ENCODE measurements at regions not wholly inside any gene's neighbourhood (a gene's known extent, or its start where the extent isn't known, plus 50 kb on each side); places are given as distances from the start of the nearest gene placed in this dataset.

DNA sequence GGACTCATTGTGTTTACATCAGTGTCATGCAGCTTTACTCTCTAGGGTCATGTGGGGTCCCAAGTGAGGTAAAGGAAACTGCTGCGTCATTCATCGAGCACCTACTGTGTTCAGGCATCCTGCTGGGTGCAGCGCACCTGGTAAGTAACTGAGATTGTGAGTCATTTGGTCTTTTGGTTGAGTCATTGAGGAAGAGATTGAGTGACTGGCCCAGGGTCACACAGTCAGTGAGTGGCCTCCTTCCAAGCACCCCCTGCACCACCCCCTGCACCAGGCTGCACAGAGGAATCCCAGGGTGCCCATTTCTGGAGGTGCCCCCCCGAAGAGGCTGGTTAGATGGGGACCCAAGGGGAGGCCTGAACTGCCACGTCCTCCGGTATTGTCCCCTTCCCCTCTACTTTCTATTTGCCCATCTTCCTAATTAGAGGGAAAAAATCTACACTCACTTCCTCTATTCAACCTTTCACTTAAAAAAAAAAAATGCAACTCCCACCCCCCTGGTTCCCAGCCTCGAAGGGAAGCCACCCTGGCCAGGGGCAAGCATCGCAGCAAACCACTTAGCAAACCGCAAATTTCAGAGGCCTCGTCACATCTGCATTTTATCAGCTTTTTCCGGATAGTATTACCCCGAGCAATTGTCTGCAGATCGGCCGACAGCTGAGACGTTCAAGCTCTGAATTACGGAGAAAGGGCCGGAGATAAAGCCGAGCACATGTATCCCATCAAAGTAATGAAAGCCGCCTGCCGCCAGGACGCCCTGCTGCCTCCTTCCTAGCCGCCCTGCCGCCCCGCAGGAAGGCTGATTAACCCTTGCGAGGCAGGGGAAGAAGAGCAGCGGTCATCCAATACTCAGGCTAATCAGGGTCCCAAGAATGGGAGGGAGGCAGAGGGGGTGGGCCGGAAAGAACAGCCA lies 96.3 kb upstream of the MSX1 start (continued):
- TF ChIP-seq, protein P1, sequence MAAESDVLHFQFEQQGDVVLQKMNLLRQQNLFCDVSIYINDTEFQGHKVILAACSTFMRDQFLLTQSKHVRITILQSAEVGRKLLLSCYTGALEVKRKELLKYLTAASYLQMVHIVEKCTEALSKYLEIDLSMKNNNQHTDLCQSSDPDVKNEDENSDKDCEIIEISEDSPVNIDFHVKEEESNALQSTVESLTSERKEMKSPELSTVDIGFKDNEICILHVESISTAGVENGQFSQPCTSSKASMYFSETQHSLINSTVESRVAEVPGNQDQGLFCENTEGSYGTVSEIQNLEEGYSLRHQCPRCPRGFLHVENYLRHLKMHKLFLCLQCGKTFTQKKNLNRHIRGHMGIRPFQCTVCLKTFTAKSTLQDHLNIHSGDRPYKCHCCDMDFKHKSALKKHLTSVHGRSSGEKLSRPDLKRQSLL (tag by site-specific recombination; IDR thresholded peaks at IDR 0.05), result no peak
- TF ChIP-seq YY1 (tag by site-specific recombination; IDR thresholded peaks at IDR 0.05) (no peak), ZNF416 (tag by site-specific recombination; IDR thresholded peaks at IDR 0.05) (no peak), ZSCAN23 (tag by site-specific recombination; IDR thresholded peaks at IDR 0.05) (no peak), ZNF114 (tag by site-specific recombination; IDR thresholded peaks at IDR 0.05) (no peak), SCRT1 (tag by site-specific recombination; IDR thresholded peaks at IDR 0.05; ENCODE audit: borderline replicate concordance) (no peak), ZNF658 (tag by site-specific recombination; IDR thresholded peaks at IDR 0.05) (no peak), ZNF544 (tag by site-specific recombination; IDR thresholded peaks at IDR 0.05) (no peak), ZNF24 (tag by site-specific recombination; IDR thresholded peaks at IDR 0.05) (no peak; the same call in 1 of the 2 replicates), ZBTB1 (tag by site-specific recombination; IDR thresholded peaks at IDR 0.05) (no peak), HOXA7 (CRISPR knock-in tag; IDR thresholded peaks at IDR 0.05; ENCODE audit: borderline replicate concordance) (no peak), ZNF777 (tag by site-specific recombination; IDR thresholded peaks at IDR 0.05; ENCODE audit: borderline replicate concordance) (no peak), ZNF843 (tag by site-specific recombination; IDR thresholded peaks at IDR 0.05) (peak; percentile 90), ZNF157 (tag by site-specific recombination; IDR thresholded peaks at IDR 0.05) (no peak), ZNF184 (tag by site-specific recombination; IDR thresholded peaks at IDR 0.05) (no peak)
- TF ChIP-seq, protein P2, sequence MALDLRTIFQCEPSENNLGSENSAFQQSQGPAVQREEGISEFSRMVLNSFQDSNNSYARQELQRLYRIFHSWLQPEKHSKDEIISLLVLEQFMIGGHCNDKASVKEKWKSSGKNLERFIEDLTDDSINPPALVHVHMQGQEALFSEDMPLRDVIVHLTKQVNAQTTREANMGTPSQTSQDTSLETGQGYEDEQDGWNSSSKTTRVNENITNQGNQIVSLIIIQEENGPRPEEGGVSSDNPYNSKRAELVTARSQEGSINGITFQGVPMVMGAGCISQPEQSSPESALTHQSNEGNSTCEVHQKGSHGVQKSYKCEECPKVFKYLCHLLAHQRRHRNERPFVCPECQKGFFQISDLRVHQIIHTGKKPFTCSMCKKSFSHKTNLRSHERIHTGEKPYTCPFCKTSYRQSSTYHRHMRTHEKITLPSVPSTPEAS (tag by site-specific recombination; IDR thresholded peaks at IDR 0.05), result no peak
- TF ChIP-seq, protein P3, sequence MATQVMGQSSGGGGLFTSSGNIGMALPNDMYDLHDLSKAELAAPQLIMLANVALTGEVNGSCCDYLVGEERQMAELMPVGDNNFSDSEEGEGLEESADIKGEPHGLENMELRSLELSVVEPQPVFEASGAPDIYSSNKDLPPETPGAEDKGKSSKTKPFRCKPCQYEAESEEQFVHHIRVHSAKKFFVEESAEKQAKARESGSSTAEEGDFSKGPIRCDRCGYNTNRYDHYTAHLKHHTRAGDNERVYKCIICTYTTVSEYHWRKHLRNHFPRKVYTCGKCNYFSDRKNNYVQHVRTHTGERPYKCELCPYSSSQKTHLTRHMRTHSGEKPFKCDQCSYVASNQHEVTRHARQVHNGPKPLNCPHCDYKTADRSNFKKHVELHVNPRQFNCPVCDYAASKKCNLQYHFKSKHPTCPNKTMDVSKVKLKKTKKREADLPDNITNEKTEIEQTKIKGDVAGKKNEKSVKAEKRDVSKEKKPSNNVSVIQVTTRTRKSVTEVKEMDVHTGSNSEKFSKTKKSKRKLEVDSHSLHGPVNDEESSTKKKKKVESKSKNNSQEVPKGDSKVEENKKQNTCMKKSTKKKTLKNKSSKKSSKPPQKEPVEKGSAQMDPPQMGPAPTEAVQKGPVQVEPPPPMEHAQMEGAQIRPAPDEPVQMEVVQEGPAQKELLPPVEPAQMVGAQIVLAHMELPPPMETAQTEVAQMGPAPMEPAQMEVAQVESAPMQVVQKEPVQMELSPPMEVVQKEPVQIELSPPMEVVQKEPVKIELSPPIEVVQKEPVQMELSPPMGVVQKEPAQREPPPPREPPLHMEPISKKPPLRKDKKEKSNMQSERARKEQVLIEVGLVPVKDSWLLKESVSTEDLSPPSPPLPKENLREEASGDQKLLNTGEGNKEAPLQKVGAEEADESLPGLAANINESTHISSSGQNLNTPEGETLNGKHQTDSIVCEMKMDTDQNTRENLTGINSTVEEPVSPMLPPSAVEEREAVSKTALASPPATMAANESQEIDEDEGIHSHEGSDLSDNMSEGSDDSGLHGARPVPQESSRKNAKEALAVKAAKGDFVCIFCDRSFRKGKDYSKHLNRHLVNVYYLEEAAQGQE (tag by site-specific recombination; IDR thresholded peaks at IDR 0.05), result no peak
- TF ChIP-seq, protein P4, sequence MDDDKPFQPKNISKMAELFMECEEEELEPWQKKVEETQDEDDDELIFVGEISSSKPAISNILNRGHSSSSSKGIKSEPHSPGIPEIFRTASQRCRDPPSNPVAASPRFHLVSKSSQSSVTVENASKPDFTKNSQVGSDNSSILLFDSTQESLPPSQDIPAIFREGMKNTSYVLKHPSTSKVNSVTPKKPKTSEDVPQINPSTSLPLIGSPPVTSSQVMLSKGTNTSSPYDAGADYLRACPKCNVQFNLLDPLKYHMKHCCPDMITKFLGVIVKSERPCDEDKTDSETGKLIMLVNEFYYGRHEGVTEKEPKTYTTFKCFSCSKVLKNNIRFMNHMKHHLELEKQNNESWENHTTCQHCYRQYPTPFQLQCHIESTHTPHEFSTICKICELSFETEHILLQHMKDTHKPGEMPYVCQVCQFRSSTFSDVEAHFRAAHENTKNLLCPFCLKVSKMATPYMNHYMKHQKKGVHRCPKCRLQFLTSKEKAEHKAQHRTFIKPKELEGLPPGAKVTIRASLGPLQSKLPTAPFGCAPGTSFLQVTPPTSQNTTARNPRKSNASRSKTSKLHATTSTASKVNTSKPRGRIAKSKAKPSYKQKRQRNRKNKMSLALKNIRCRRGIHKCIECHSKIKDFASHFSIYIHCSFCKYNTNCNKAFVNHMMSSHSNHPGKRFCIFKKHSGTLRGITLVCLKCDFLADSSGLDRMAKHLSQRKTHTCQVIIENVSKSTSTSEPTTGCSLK (tag by site-specific recombination; IDR thresholded peaks at IDR 0.05), result no peak
- TF ChIP-seq, protein P5, sequence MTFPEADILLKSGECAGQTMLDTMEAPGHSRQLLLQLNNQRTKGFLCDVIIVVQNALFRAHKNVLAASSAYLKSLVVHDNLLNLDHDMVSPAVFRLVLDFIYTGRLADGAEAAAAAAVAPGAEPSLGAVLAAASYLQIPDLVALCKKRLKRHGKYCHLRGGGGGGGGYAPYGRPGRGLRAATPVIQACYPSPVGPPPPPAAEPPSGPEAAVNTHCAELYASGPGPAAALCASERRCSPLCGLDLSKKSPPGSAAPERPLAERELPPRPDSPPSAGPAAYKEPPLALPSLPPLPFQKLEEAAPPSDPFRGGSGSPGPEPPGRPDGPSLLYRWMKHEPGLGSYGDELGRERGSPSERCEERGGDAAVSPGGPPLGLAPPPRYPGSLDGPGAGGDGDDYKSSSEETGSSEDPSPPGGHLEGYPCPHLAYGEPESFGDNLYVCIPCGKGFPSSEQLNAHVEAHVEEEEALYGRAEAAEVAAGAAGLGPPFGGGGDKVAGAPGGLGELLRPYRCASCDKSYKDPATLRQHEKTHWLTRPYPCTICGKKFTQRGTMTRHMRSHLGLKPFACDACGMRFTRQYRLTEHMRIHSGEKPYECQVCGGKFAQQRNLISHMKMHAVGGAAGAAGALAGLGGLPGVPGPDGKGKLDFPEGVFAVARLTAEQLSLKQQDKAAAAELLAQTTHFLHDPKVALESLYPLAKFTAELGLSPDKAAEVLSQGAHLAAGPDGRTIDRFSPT (tag by site-specific recombination; IDR thresholded peaks at IDR 0.05), result peak; percentile 19; the same call in 1 of the 2 replicates
- TF ChIP-seq, protein P6, sequence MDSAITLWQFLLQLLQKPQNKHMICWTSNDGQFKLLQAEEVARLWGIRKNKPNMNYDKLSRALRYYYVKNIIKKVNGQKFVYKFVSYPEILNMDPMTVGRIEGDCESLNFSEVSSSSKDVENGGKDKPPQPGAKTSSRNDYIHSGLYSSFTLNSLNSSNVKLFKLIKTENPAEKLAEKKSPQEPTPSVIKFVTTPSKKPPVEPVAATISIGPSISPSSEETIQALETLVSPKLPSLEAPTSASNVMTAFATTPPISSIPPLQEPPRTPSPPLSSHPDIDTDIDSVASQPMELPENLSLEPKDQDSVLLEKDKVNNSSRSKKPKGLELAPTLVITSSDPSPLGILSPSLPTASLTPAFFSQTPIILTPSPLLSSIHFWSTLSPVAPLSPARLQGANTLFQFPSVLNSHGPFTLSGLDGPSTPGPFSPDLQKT (IDR thresholded peaks at IDR 0.05; ENCODE audit: borderline replicate concordance, low read depth, low read length), result no peak
- TF ChIP-seq, protein P7, sequence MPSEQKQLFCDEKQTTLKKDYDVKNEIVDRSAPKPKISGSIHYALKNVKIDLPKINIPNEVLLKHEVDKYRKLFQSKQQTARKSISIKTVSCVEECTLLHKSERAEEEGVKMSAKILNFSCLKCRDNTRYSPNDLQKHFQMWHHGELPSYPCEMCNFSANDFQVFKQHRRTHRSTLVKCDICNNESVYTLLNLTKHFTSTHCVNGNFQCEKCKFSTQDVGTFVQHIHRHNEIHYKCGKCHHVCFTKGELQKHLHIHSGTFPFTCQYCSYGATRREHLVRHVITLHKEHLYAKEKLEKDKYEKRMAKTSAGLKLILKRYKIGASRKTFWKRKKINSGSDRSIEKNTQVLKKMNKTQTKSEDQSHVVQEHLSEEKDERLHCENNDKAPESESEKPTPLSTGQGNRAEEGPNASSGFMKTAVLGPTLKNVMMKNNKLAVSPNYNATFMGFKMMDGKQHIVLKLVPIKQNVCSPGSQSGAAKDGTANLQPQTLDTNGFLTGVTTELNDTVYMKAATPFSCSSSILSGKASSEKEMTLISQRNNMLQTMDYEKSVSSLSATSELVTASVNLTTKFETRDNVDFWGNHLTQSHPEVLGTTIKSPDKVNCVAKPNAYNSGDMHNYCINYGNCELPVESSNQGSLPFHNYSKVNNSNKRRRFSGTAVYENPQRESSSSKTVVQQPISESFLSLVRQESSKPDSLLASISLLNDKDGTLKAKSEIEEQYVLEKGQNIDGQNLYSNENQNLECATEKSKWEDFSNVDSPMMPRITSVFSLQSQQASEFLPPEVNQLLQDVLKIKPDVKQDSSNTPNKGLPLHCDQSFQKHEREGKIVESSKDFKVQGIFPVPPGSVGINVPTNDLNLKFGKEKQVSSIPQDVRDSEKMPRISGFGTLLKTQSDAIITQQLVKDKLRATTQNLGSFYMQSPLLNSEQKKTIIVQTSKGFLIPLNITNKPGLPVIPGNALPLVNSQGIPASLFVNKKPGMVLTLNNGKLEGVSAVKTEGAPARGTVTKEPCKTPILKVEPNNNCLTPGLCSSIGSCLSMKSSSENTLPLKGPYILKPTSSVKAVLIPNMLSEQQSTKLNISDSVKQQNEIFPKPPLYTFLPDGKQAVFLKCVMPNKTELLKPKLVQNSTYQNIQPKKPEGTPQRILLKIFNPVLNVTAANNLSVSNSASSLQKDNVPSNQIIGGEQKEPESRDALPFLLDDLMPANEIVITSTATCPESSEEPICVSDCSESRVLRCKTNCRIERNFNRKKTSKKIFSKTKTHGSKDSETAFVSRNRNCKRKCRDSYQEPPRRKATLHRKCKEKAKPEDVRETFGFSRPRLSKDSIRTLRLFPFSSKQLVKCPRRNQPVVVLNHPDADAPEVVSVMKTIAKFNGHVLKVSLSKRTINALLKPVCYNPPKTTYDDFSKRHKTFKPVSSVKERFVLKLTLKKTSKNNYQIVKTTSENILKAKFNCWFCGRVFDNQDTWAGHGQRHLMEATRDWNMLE (tag by site-specific recombination; conservative IDR thresholded peaks at IDR 0.05; ENCODE audit: low read depth), result no peak

Data from HEK293 (cell line).